Progenitor cell of endocrine pancreas (in vitro differentiated cells): ENCODE measurements at regions not wholly inside any gene's neighbourhood (a gene's known extent, or its start where the extent isn't known, plus 50 kb on each side); places are given as distances from the start of the nearest gene placed in this dataset.

Experiments used
- DNase-seq: peaks from one replicate; pipeline ENCODE4 v3.0.0; 2021; ENCODE audit warnings: low spot score; ENCODE audit not compliant: unreplicated experiment
- H3K27ac Mint-ChIP-seq: 2 replicates; pipeline ENCODE4 v1.8.0; 2021; ENCODE audit warnings: mild to moderate bottlenecking, moderate library complexity, mixed read lengths
- H3K27me3 Mint-ChIP-seq: 2 replicates; pipeline ENCODE4 v1.8.0; 2021; ENCODE audit warnings: mixed read lengths
- H3K36me3 Mint-ChIP-seq: 2 replicates; pipeline ENCODE4 v1.8.0; 2022; ENCODE audit warnings: mixed read lengths; ENCODE audit not compliant: insufficient read depth
- H3K4me1 Mint-ChIP-seq: 2 replicates; pipeline ENCODE4 v1.8.0; 2021; ENCODE audit warnings: low read depth, mixed read lengths
- H3K4me3 Mint-ChIP-seq: 2 replicates; pipeline ENCODE4 v1.8.0; 2021; ENCODE audit warnings: low read depth, mild to moderate bottlenecking, moderate library complexity, mixed read lengths
- H3K9me3 Mint-ChIP-seq: 2 replicates; pipeline ENCODE4 v1.8.0; 2021; ENCODE audit warnings: low read depth, mixed read lengths
- CTCF ChIP-seq: fragments of 200-600 bp; sonication (generic); IDR thresholded peaks from one replicate; pipeline ENCODE4 v1.5.0; 2021; ENCODE audit warnings: antibody characterized with exemption, mild to moderate bottlenecking; ENCODE audit not compliant: unreplicated experiment

- H3K4me1 Mint-ChIP-seq, result peaks cover 7% of the 10 kb centered on the region
- no peaks in the 10 kb centered on the region for H3K36me3 Mint-ChIP-seq
- H3K27me3 Mint-ChIP-seq, result no peaks in the 10 kb centered on the region
- H3K27ac Mint-ChIP-seq, result no peak overlapping the region
- no peak overlapping the region for H3K4me3 Mint-ChIP-seq
- no peak for DNase-seq
- no peak for TF ChIP-seq CTCF
- no peaks in the 10 kb centered on the region for H3K9me3 Mint-ChIP-seq
Observed at GRCh38 chr10:33460505-33461294, 126.2 kb upstream of the NRP1 start.

- Mint-ChIP-seq H3K4me1 (peaks cover 7% of the 10 kb centered on the region), H3K27ac (no peak overlapping the region), H3K27me3 (no peaks in the 10 kb centered on the region), H3K4me3 (no peak overlapping the region), H3K36me3 (no peaks in the 10 kb centered on the region), H3K9me3 (no peaks in the 10 kb centered on the region)
- TF ChIP-seq CTCF, result no peak
- DNase-seq, result no peak
Observed at GRCh38 chr10:33459602-33460001, 125.1 kb upstream of the NRP1 start.

- peaks cover 6% of the 10 kb centered on the region for H3K9me3 Mint-ChIP-seq
- H3K36me3 Mint-ChIP-seq, result no peaks in the 10 kb centered on the region
- no peak overlapping the region for H3K27ac Mint-ChIP-seq
- no peak for DNase-seq
- no peak overlapping the region for H3K4me3 Mint-ChIP-seq
- no peaks in the 10 kb centered on the region for H3K27me3 Mint-ChIP-seq
- H3K4me1 Mint-ChIP-seq, result peaks cover 4% of the 10 kb centered on the region
- TF ChIP-seq CTCF, result no peak
Observed at GRCh38 chr10:33455029-33455428, 120.6 kb upstream of the NRP1 start.

- no peak for TF ChIP-seq CTCF
- no peaks in the 10 kb centered on the region for H3K27me3 Mint-ChIP-seq
- peaks cover 2% of the 10 kb centered on the region for H3K4me1 Mint-ChIP-seq
- peaks cover 6% of the 10 kb centered on the region for H3K9me3 Mint-ChIP-seq
- no peaks in the 10 kb centered on the region for H3K36me3 Mint-ChIP-seq
- H3K27ac Mint-ChIP-seq, result no peak overlapping the region
- H3K4me3 Mint-ChIP-seq, result no peak overlapping the region
- no peak for DNase-seq
Observed at GRCh38 chr10:33454554-33454953, 120.1 kb upstream of the NRP1 start.

- peaks cover 2% of the 10 kb centered on the region for H3K4me1 Mint-ChIP-seq
- no peaks in the 10 kb centered on the region for H3K36me3 Mint-ChIP-seq
- peaks cover 3% of the 10 kb centered on the region for H3K27me3 Mint-ChIP-seq
- no peak overlapping the region for H3K27ac Mint-ChIP-seq
- DNase-seq, result no peak
- TF ChIP-seq CTCF, result no peak
- no peak overlapping the region for H3K4me3 Mint-ChIP-seq
- peaks cover 6% of the 10 kb centered on the region for H3K9me3 Mint-ChIP-seq
Observed at GRCh38 chr10:33453081-33454025, 118.9 kb upstream of the NRP1 start.
